Natural killer cell treated with Interleukin-12 subunit alpha and Interleukin-12 subunit beta and Interleukin-15 and Interleukin-18, amount 100 ng/mL, for 72 hours (primary cell): ENCODE measurements at regions not wholly inside any gene's neighbourhood (a gene's known extent, or its start where the extent isn't known, plus 50 kb on each side); places are given as distances from the start of the nearest gene placed in this dataset.
A peak's percentile ranks its signal among the peaks of the same experiment; 100 is the strongest.
"Not testable (repeated sequence)": the region's sequence is repeated elsewhere in the genome, so short reads cannot be mapped to it uniquely, and the experiment has no call there.

ENCODE experiments used
- ATAC-seq, 2 donors: fragments of 150-1000 bp; cut with Tn5 transposase in 1 of 2; sonication (Bioruptor Pico), chemical (Tn5 transposase) in 1 of 2; 2 replicates each; pipeline ENCODE4 v1.10.0; 2021
- DNase-seq: peaks from one replicate; pipeline ENCODE4 v3.0.0; 2022; ENCODE audit warnings: low spot score
- H3K27ac Mint-ChIP-seq, 2 donors: 1 replicate in 1 of 2; 2 replicates in 1 of 2; pipeline ENCODE4 v1.8.0; 2022; ENCODE audit warnings: mixed read lengths in 2 of 2, mild to moderate bottlenecking in 1 of 2, moderate library complexity in 1 of 2
- H3K27me3 Mint-ChIP-seq, 2 donors: 1 replicate in 1 of 2; 2 replicates in 1 of 2; pipeline ENCODE4 v1.8.0; 2022; ENCODE audit warnings: mixed read lengths in 2 of 2
- H3K36me3 Mint-ChIP-seq: one replicate; pipeline ENCODE4 v1.8.0; 2022; ENCODE audit warnings: mixed read lengths
- H3K4me1 Mint-ChIP-seq, 2 donors: 1 replicate in 1 of 2; 2 replicates in 1 of 2; pipeline ENCODE4 v1.8.0; 2022; ENCODE audit warnings: low read depth in 2 of 2, mixed read lengths in 2 of 2, mild to moderate bottlenecking in 1 of 2
- H3K4me3 Mint-ChIP-seq: one replicate; pipeline ENCODE4 v1.8.0; 2022; ENCODE audit warnings: mixed read lengths
- H3K9me3 Mint-ChIP-seq: 2 replicates; pipeline ENCODE4 v1.8.0; 2022; ENCODE audit warnings: mixed read lengths

GRCh38 chr13:73809561-73809960, 324.6 kb downstream of the KLF12 start:
- H3K4me1 Mint-ChIP-seq = peaks cover 0 to 3% of the 10 kb centered on the region in 2 donors
- DNase-seq = no peak
- no peak for ATAC-seq
- H3K27ac Mint-ChIP-seq = no peak overlapping the region
- H3K4me3 Mint-ChIP-seq = no peak overlapping the region
- no peaks in the 10 kb centered on the region for H3K36me3 Mint-ChIP-seq
- H3K9me3 Mint-ChIP-seq = no peaks in the 10 kb centered on the region
- no peaks in the 10 kb centered on the region for H3K27me3 Mint-ChIP-seq

GRCh38 chr13:73808318-73808717, 325.9 kb downstream of the KLF12 start:
- Mint-ChIP-seq H3K9me3 (no peaks in the 10 kb centered on the region), H3K4me1 (peaks cover 4 to 6% of the 10 kb centered on the region in 2 donors), H3K4me3 (no peak overlapping the region), H3K36me3 (no peaks in the 10 kb centered on the region), H3K27ac (no peak overlapping the region), H3K27me3 (no peaks in the 10 kb centered on the region)
- DNase-seq (no peak), ATAC-seq (no peak)

DNA sequence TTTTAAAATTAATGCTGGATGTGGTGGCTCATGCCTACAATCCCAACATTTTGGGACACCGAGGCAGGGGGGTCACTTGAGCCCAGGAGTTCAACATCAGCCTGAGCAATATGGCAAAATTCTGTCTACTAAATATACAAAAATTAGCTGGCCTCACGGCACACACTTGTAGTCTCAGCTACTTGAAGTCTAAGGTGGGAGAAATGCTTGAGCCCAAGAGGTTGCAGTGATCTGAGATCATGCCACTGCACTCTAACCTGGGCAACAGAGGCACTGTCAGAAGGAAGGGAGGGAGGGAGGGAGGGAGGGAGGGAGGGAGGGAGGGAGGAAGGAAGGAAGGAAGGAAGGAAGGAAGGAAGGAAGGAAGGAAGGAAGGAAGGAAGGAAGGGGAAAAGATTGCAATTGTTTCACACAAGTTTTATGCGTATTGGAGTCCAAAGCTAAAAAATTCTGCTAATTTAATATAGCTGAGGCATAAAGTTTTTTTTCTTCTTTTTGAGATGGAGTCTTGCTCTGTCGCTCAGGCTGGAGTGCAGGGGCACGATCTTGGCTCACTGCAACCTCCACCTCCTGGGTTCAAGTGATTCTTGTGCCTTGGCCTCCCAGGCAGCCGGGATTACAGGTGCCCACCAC, 328.8 kb downstream of the KLF12 start:
- not testable (repeated sequence) for ATAC-seq, H3K4me3 Mint-ChIP-seq, H3K27me3 Mint-ChIP-seq, H3K4me1 Mint-ChIP-seq, DNase-seq, H3K9me3 Mint-ChIP-seq, H3K27ac Mint-ChIP-seq, H3K36me3 Mint-ChIP-seq

GRCh38 chr13:73803997-73804396, 330.2 kb downstream of the KLF12 start:
- Mint-ChIP-seq H3K9me3 (peaks cover under 1% of the 10 kb centered on the region), H3K4me1 (peaks cover 4 to 10% of the 10 kb centered on the region in 2 donors), H3K36me3 (peaks cover 2% of the 10 kb centered on the region), H3K4me3 (no peak overlapping the region), H3K27me3 (no peaks in the 10 kb centered on the region), H3K27ac (no peak overlapping the region)
- ATAC-seq (no peak), DNase-seq (no peak)

GRCh38 chr13:73800011-73800410, 334.2 kb downstream of the KLF12 start:
- no peak for DNase-seq
- H3K27ac Mint-ChIP-seq = no peak overlapping the region
- no peak for ATAC-seq
- no peak overlapping the region for H3K4me3 Mint-ChIP-seq
- peaks cover 8% of the 10 kb centered on the region for H3K36me3 Mint-ChIP-seq
- peaks cover 4 to 21% of the 10 kb centered on the region in 2 donors for H3K4me1 Mint-ChIP-seq
- no peaks in the 10 kb centered on the region for H3K27me3 Mint-ChIP-seq
- H3K9me3 Mint-ChIP-seq = peaks cover 3% of the 10 kb centered on the region

DNA sequence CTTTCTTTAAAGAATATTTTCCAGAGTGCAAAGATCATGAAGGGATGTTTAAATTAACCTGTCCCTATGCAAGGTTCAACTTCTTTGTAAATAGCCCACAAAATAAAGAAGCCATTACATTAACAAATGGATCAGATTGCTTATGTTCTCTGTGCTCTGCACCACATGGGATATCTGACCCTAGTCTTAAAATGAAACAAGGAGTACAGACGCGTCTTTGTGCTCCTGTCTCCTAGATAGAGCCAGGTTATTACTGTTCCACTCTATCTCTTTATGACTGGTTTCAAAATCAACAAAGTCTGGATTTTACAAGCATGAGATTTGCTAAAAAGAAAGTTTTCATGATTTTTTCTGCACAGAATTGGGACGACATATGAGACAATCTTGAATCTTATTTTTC, 339.4 kb downstream of the KLF12 start:
- DNase-seq = no peak
- Mint-ChIP-seq H3K27me3 (no peaks in the 10 kb centered on the region), H3K4me1 (peaks cover 0 to 18% of the 10 kb centered on the region in 2 donors), H3K27ac (no peak overlapping the region), H3K36me3 (peaks cover 8% of the 10 kb centered on the region), H3K4me3 (no peak overlapping the region), H3K9me3 (peaks cover 3% of the 10 kb centered on the region)
- ATAC-seq = no peak

- DNase-seq (no peak), ATAC-seq (no peak)
- no peak overlapping the region for H3K27ac Mint-ChIP-seq
- H3K9me3 Mint-ChIP-seq = no peaks in the 10 kb centered on the region
- H3K36me3 Mint-ChIP-seq = peaks cover under 1% of the 10 kb centered on the region
- no peaks in the 10 kb centered on the region for H3K27me3 Mint-ChIP-seq
- no peak overlapping the region for H3K4me3 Mint-ChIP-seq
- peaks cover 0 to 14% of the 10 kb centered on the region in 2 donors for H3K4me1 Mint-ChIP-seq
Measured at GRCh38 chr13:73793361-73793760, 340.8 kb downstream of the KLF12 start.

GRCh38 chr13:73792796-73793195, 341.4 kb downstream of the KLF12 start:
- Mint-ChIP-seq H3K36me3 (no peaks in the 10 kb centered on the region), H3K27me3 (no peaks in the 10 kb centered on the region), H3K9me3 (no peaks in the 10 kb centered on the region), H3K4me1 (peaks cover 0 to 14% of the 10 kb centered on the region in 2 donors), H3K4me3 (no peak overlapping the region), H3K27ac (no peak overlapping the region)
- no peak for ATAC-seq
- no peak for DNase-seq

DNA sequence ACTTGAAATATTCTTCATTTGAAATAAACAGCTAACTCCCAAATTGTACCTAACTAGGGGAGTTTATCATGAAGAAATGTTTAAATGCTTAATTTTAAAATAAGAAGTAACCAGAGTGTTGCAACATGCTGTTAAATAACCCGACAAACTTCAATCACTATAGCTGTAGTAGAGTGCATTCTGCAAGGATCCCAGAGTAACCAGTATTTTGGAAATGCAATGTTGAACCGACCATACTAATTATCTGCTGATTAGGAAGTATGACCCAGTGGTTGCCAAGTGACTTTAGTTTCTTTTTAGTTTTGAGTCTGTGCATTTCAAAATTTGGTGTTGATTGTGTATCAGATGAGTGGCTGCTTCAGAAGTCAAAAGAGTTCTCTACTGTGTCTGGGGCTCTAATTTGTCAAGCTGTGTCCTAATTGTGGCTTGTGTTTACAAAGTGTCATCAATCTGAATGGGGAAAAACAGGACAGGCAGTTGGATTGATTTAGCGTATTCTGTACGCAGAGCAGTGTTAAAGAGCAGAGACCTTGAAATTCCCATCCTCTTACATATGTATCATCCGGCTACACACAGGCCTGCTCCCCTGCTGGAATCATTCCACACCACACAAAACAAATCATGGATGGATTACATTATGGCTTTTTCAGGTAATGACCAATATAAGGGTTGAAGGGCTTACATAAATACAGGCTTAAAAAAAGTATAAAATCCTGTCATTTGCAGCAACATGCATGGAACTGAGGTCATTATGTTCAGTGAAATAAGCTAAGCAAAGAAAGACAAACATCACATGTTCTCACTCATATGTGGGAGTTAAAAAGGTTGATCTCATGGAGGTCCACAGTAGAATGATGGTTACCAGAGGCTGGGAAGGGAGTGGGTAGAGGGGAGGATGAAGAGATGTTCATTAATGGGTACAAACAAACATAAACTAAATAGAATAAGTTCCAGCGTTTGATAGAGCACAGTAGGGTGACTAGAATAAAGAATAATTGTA, 351.5 kb downstream of the KLF12 start:
- Mint-ChIP-seq H3K4me3 (no peak overlapping the region), H3K4me1 (peaks cover 13 to 19% of the 10 kb centered on the region in 2 donors), H3K36me3 (peaks cover 6% of the 10 kb centered on the region), H3K27ac (peak overlapping the region in 1 of 2 donors; percentile 11), H3K27me3 (no peaks in the 10 kb centered on the region), H3K9me3 (no peaks in the 10 kb centered on the region)
- DNase-seq = no peak
- no peak for ATAC-seq

- H3K4me1 Mint-ChIP-seq = peaks cover 16 to 19% of the 10 kb centered on the region in 2 donors
- DNase-seq (no peak), ATAC-seq (no peak)
- H3K4me3 Mint-ChIP-seq = no peak overlapping the region
- peaks cover 12% of the 10 kb centered on the region for H3K36me3 Mint-ChIP-seq
- no peaks in the 10 kb centered on the region for H3K27me3 Mint-ChIP-seq
- no peaks in the 10 kb centered on the region for H3K9me3 Mint-ChIP-seq
- no peak overlapping the region for H3K27ac Mint-ChIP-seq
Measured at GRCh38 chr13:73781384-73781783, 352.8 kb downstream of the KLF12 start.

DNA sequence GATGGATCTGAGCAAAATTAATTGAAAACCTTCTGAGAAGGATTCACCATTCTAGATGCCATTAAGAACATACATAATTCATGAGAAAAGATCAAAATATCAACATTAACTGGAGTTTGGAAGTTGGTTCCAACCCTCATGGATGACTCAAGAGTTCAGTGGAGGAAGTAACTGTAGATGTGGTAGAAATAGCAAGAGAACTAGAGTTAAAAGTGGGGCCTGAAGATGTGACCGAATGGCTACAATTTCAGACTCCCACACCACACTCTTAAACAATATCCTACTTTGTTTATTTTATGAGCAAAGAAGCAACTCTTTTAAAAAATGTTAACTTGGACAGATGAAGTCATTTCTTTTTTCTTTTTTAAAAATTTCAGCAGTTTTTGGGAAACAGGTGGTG, 354.3 kb downstream of the KLF12 start:
- peaks cover 12% of the 10 kb centered on the region for H3K36me3 Mint-ChIP-seq
- H3K27me3 Mint-ChIP-seq = no peaks in the 10 kb centered on the region
- H3K4me1 Mint-ChIP-seq = peaks cover 11 to 19% of the 10 kb centered on the region in 2 donors
- no peak overlapping the region for H3K27ac Mint-ChIP-seq
- DNase-seq (no peak), ATAC-seq (no peak)
- H3K9me3 Mint-ChIP-seq = no peaks in the 10 kb centered on the region
- H3K4me3 Mint-ChIP-seq = no peak overlapping the region

- no peak overlapping the region for H3K27ac Mint-ChIP-seq
- H3K4me3 Mint-ChIP-seq = no peak overlapping the region
- H3K36me3 Mint-ChIP-seq = peaks cover 12% of the 10 kb centered on the region
- H3K4me1 Mint-ChIP-seq = peaks cover 12 to 16% of the 10 kb centered on the region in 2 donors
- no peaks in the 10 kb centered on the region for H3K9me3 Mint-ChIP-seq
- ATAC-seq = no peak
- no peak for DNase-seq
- no peaks in the 10 kb centered on the region for H3K27me3 Mint-ChIP-seq
Measured at GRCh38 chr13:73778242-73778864, 355.9 kb downstream of the KLF12 start.

GRCh38 chr13:73777134-73777533, 357.1 kb downstream of the KLF12 start:
- no peak overlapping the region for H3K4me3 Mint-ChIP-seq
- peaks cover 12% of the 10 kb centered on the region for H3K36me3 Mint-ChIP-seq
- ATAC-seq = no peak
- DNase-seq = no peak
- no peak overlapping the region for H3K27ac Mint-ChIP-seq
- peaks cover 1 to 15% of the 10 kb centered on the region in 2 donors for H3K4me1 Mint-ChIP-seq
- H3K9me3 Mint-ChIP-seq = no peaks in the 10 kb centered on the region
- no peaks in the 10 kb centered on the region for H3K27me3 Mint-ChIP-seq
